PC-9 (cell line): ENCODE measurements at regions not wholly inside any gene's neighbourhood (a gene's known extent, or its start where the extent isn't known, plus 50 kb on each side); places are given as distances from the start of the nearest gene placed in this dataset.

Experiments used
- EZH2 ChIP-seq: fragments of 200-600 bp; sonication (generic); IDR thresholded peaks from 2 replicates; pipeline ENCODE4 v1.8.0; 2017; ENCODE audit warnings: antibody characterized with exemption, low read depth
- TF ChIP-seq, protein P1 (sequence below): fragments of 200-600 bp; sonication (generic); conservative IDR thresholded peaks from 2 replicates; pipeline ENCODE4 v1.6.1; 2017; ENCODE audit warnings: mixed run types, antibody characterized with exemption, mild to moderate bottlenecking, moderate library complexity

DNA sequence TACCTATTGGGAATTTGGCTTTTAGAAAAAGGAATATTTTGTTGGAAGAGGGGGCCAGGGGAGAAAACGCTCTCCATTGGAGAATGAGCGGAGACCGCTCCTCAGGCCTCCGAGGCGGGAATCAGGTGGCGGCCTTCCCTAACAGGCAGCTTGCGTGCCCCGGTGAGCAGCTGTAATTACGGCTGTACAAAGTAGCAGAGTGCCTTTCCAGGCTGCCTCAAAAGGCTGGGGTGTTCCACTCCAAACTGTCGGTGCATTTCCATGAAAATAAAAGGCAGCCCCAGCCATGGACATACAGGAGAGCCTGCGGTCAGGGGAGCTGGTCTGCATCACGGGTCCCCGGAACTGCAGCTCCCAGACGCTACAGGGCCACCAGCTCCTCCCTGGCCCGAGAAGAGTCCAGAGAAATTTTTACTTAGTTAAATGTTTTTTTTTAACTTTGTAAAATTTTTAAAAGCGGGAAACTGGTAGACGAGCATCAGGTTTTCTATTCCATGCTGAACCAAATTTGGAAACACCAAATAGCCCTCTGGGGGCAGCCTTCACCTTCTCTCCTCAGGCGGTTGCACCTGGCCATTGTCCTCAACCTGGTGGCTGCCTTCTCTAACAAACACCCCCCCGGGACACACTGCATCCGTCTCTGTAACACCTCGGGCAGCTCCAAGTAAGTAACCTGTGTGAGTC is 209.3 kb upstream of the SALL3 start:
- TF ChIP-seq, protein P1, sequence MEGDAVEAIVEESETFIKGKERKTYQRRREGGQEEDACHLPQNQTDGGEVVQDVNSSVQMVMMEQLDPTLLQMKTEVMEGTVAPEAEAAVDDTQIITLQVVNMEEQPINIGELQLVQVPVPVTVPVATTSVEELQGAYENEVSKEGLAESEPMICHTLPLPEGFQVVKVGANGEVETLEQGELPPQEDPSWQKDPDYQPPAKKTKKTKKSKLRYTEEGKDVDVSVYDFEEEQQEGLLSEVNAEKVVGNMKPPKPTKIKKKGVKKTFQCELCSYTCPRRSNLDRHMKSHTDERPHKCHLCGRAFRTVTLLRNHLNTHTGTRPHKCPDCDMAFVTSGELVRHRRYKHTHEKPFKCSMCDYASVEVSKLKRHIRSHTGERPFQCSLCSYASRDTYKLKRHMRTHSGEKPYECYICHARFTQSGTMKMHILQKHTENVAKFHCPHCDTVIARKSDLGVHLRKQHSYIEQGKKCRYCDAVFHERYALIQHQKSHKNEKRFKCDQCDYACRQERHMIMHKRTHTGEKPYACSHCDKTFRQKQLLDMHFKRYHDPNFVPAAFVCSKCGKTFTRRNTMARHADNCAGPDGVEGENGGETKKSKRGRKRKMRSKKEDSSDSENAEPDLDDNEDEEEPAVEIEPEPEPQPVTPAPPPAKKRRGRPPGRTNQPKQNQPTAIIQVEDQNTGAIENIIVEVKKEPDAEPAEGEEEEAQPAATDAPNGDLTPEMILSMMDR = no peak
- no peak for TF ChIP-seq EZH2
